ENCODE measurements at regions not wholly inside any gene's neighbourhood (a gene's known extent, or its start where the extent isn't known, plus 50 kb on each side); places are given as distances from the start of the nearest gene placed in this dataset.

GRCh38 chr10:28250782-28251181, 52.1 kb downstream of the MPP7 start:
- DNase-seq, result peak; percentile 64
- Histone ChIP-seq H3K9me2 (replicated peaks; ENCODE audit: insufficient read depth, low read length) (no peaks in the 10 kb centered on the region), H3K79me2 (ENCODE audit: low read length) (no peaks in the 10 kb centered on the region)

GRCh38 chr10:28250358-28250757, 52.5 kb downstream of the MPP7 start:
- H4K20me1 ChIP-seq (ENCODE audit: insufficient read depth, low read depth, low read length), result no peaks in the 10 kb centered on the region
- H3K79me2 ChIP-seq (ENCODE audit: low read length), result no peaks in the 10 kb centered on the region
- DNase-seq, result no peak

More at GRCh38 chr10:28250782-28251181, 52.1 kb downstream of the MPP7 start:
- no peaks in the 10 kb centered on the region for H4K20me1 ChIP-seq (ENCODE audit: insufficient read depth, low read depth, low read length)
- 0 out of 2 replicates have a peak, but pooled peaks cover under 1% of the 10 kb centered on the region for H3K27me3 ChIP-seq (ENCODE audit: low read length)
- H2AFZ ChIP-seq (ENCODE audit: low read length), result no peak overlapping the region
- H3K4me1 ChIP-seq (ENCODE audit: low read length), result no peaks in the 10 kb centered on the region
- no peaks in the 10 kb centered on the region for H3K9me3 ChIP-seq (ENCODE audit: low read length)
- no peaks in the 10 kb centered on the region for H3K36me3 ChIP-seq (ENCODE audit: insufficient read depth, low read length)
- no peak overlapping the region for H3K4me2 ChIP-seq (ENCODE audit: low read depth, low read length, poor library complexity, severe bottlenecking)
- H3K27ac ChIP-seq (ENCODE audit: low read length), result no peak overlapping the region
- H3K9ac ChIP-seq (ENCODE audit: low read length), result no peak overlapping the region
- no peak overlapping the region for H3K4me3 ChIP-seq (ENCODE audit: low read length)

GRCh38 chr10:28249512-28249911, 53.4 kb downstream of the MPP7 start:
- Histone ChIP-seq H3K9ac (ENCODE audit: low read length) (no peak overlapping the region), H3K9me3 (ENCODE audit: low read length) (no peaks in the 10 kb centered on the region), H4K20me1 (ENCODE audit: insufficient read depth, low read depth, low read length) (no peaks in the 10 kb centered on the region), H3K4me1 (ENCODE audit: low read length) (no peaks in the 10 kb centered on the region), H3K9me2 (replicated peaks; ENCODE audit: insufficient read depth, low read length) (no peaks in the 10 kb centered on the region), H2AFZ (ENCODE audit: low read length) (no peak overlapping the region), H3K36me3 (ENCODE audit: insufficient read depth, low read length) (no peaks in the 10 kb centered on the region), H3K27ac (ENCODE audit: low read length) (no peak overlapping the region), H3K4me3 (ENCODE audit: low read length) (no peak overlapping the region), H3K27me3 (ENCODE audit: low read length) (0 out of 2 replicates have a peak, but pooled peaks cover 2% of the 10 kb centered on the region), H3K79me2 (ENCODE audit: low read length) (no peaks in the 10 kb centered on the region), H3K4me2 (ENCODE audit: low read depth, low read length, poor library complexity, severe bottlenecking) (no peak overlapping the region)
- DNase-seq, result no peak

More at GRCh38 chr10:28250358-28250757, 52.5 kb downstream of the MPP7 start:
- Histone ChIP-seq H3K4me2 (ENCODE audit: low read depth, low read length, poor library complexity, severe bottlenecking) (no peak overlapping the region), H3K36me3 (ENCODE audit: insufficient read depth, low read length) (no peaks in the 10 kb centered on the region), H2AFZ (ENCODE audit: low read length) (no peak overlapping the region), H3K9me3 (ENCODE audit: low read length) (no peaks in the 10 kb centered on the region), H3K27me3 (ENCODE audit: low read length) (0 out of 2 replicates have a peak, but pooled peaks cover 2% of the 10 kb centered on the region), H3K4me3 (ENCODE audit: low read length) (no peak overlapping the region), H3K9me2 (replicated peaks; ENCODE audit: insufficient read depth, low read length) (no peaks in the 10 kb centered on the region), H3K4me1 (ENCODE audit: low read length) (no peaks in the 10 kb centered on the region), H3K9ac (ENCODE audit: low read length) (no peak overlapping the region), H3K27ac (ENCODE audit: low read length) (no peak overlapping the region)

- DNase-seq, result no peak
- H3K4me3 ChIP-seq (ENCODE audit: low read length), result no peak overlapping the region
- no peak overlapping the region for H3K27ac ChIP-seq (ENCODE audit: low read length)
- H3K9ac ChIP-seq (ENCODE audit: low read length), result no peak overlapping the region
- H3K36me3 ChIP-seq (ENCODE audit: insufficient read depth, low read length), result no peaks in the 10 kb centered on the region
- no peaks in the 10 kb centered on the region for H3K79me2 ChIP-seq (ENCODE audit: low read length)
- H2AFZ ChIP-seq (ENCODE audit: low read length), result no peak overlapping the region
- no peaks in the 10 kb centered on the region for H3K9me2 ChIP-seq (replicated peaks; ENCODE audit: insufficient read depth, low read length)
- no peaks in the 10 kb centered on the region for H4K20me1 ChIP-seq (ENCODE audit: insufficient read depth, low read depth, low read length)
- H3K27me3 ChIP-seq (ENCODE audit: low read length), result 0 out of 2 replicates have a peak, but pooled peaks cover 2% of the 10 kb centered on the region
- H3K9me3 ChIP-seq (ENCODE audit: low read length), result no peaks in the 10 kb centered on the region
- no peaks in the 10 kb centered on the region for H3K4me1 ChIP-seq (ENCODE audit: low read length)
- no peak overlapping the region for H3K4me2 ChIP-seq (ENCODE audit: low read depth, low read length, poor library complexity, severe bottlenecking)
These were observed 54.8 kb downstream of the MPP7 start for GRCh38 chr10:28248092-28248491.

GRCh38 chr10:28246023-28246422, 56.8 kb downstream of the MPP7 start:
- no peak overlapping the region for H3K27ac ChIP-seq (ENCODE audit: low read length)
- no peaks in the 10 kb centered on the region for H3K9me3 ChIP-seq (ENCODE audit: low read length)
- H3K79me2 ChIP-seq (ENCODE audit: low read length), result no peaks in the 10 kb centered on the region
- DNase-seq, result no peak
- H2AFZ ChIP-seq (ENCODE audit: low read length), result no peak overlapping the region
- no peaks in the 10 kb centered on the region for H4K20me1 ChIP-seq (ENCODE audit: insufficient read depth, low read depth, low read length)
- no peak overlapping the region for H3K4me3 ChIP-seq (ENCODE audit: low read length)
- no peaks in the 10 kb centered on the region for H3K36me3 ChIP-seq (ENCODE audit: insufficient read depth, low read length)
- no peak overlapping the region for H3K9ac ChIP-seq (ENCODE audit: low read length)
- H3K4me2 ChIP-seq (ENCODE audit: low read depth, low read length, poor library complexity, severe bottlenecking), result no peak overlapping the region
- 0 out of 2 replicates have a peak, but pooled peaks cover 2% of the 10 kb centered on the region for H3K27me3 ChIP-seq (ENCODE audit: low read length)
- no peaks in the 10 kb centered on the region for H3K9me2 ChIP-seq (replicated peaks; ENCODE audit: insufficient read depth, low read length)
- no peaks in the 10 kb centered on the region for H3K4me1 ChIP-seq (ENCODE audit: low read length)

GRCh38 chr10:28243923-28244322, 58.9 kb downstream of the MPP7 start:
- no peaks in the 10 kb centered on the region for H3K9me3 ChIP-seq (ENCODE audit: low read length)
- H3K27me3 ChIP-seq (ENCODE audit: low read length), result 0 out of 2 replicates have a peak, but pooled peaks cover 2% of the 10 kb centered on the region
- no peaks in the 10 kb centered on the region for H4K20me1 ChIP-seq (ENCODE audit: insufficient read depth, low read depth, low read length)
- no peak overlapping the region for H3K4me3 ChIP-seq (ENCODE audit: low read length)
- no peaks in the 10 kb centered on the region for H3K36me3 ChIP-seq (ENCODE audit: insufficient read depth, low read length)
- no peak overlapping the region for H2AFZ ChIP-seq (ENCODE audit: low read length)
- no peaks in the 10 kb centered on the region for H3K4me1 ChIP-seq (ENCODE audit: low read length)
- H3K9ac ChIP-seq (ENCODE audit: low read length), result no peak overlapping the region
- no peaks in the 10 kb centered on the region for H3K79me2 ChIP-seq (ENCODE audit: low read length)
- no peak overlapping the region for H3K27ac ChIP-seq (ENCODE audit: low read length)
- no peak overlapping the region for H3K4me2 ChIP-seq (ENCODE audit: low read depth, low read length, poor library complexity, severe bottlenecking)
- DNase-seq, result no peak
- no peaks in the 10 kb centered on the region for H3K9me2 ChIP-seq (replicated peaks; ENCODE audit: insufficient read depth, low read length)

- Histone ChIP-seq H3K9me3 (ENCODE audit: low read length) (no peaks in the 10 kb centered on the region), H2AFZ (ENCODE audit: low read length) (no peak overlapping the region), H3K27me3 (ENCODE audit: low read length) (0 out of 2 replicates have a peak, but pooled peaks cover 2% of the 10 kb centered on the region), H3K4me3 (ENCODE audit: low read length) (no peak overlapping the region), H3K9me2 (replicated peaks; ENCODE audit: insufficient read depth, low read length) (no peaks in the 10 kb centered on the region), H4K20me1 (ENCODE audit: insufficient read depth, low read depth, low read length) (no peaks in the 10 kb centered on the region), H3K9ac (ENCODE audit: low read length) (no peak overlapping the region), H3K27ac (ENCODE audit: low read length) (no peak overlapping the region), H3K36me3 (ENCODE audit: insufficient read depth, low read length) (no peaks in the 10 kb centered on the region), H3K4me2 (ENCODE audit: low read depth, low read length, poor library complexity, severe bottlenecking) (no peak overlapping the region), H3K4me1 (ENCODE audit: low read length) (no peaks in the 10 kb centered on the region), H3K79me2 (ENCODE audit: low read length) (no peaks in the 10 kb centered on the region)
- DNase-seq, result no peak
These were observed 60.2 kb downstream of the MPP7 start for GRCh38 chr10:28242555-28243204.

- H3K4me1 ChIP-seq (ENCODE audit: low read length), result no peaks in the 10 kb centered on the region
- H3K9me3 ChIP-seq (ENCODE audit: low read length), result no peaks in the 10 kb centered on the region
- DNase-seq, result peak; percentile 81
- no peaks in the 10 kb centered on the region for H4K20me1 ChIP-seq (ENCODE audit: insufficient read depth, low read depth, low read length)
- no peak overlapping the region for H3K27ac ChIP-seq (ENCODE audit: low read length)
- H3K27me3 ChIP-seq (ENCODE audit: low read length), result 0 out of 2 replicates have a peak, but pooled peaks cover 2% of the 10 kb centered on the region
- no peak overlapping the region for H2AFZ ChIP-seq (ENCODE audit: low read length)
- H3K36me3 ChIP-seq (ENCODE audit: insufficient read depth, low read length), result no peaks in the 10 kb centered on the region
- no peak overlapping the region for H3K4me2 ChIP-seq (ENCODE audit: low read depth, low read length, poor library complexity, severe bottlenecking)
- H3K9me2 ChIP-seq (replicated peaks; ENCODE audit: insufficient read depth, low read length), result no peaks in the 10 kb centered on the region
- no peaks in the 10 kb centered on the region for H3K79me2 ChIP-seq (ENCODE audit: low read length)
- no peak overlapping the region for H3K4me3 ChIP-seq (ENCODE audit: low read length)
- no peak overlapping the region for H3K9ac ChIP-seq (ENCODE audit: low read length)
These were observed 61.0 kb downstream of the MPP7 start for GRCh38 chr10:28241741-28242399.
